ENCODE measurements at regions not wholly inside any gene's neighbourhood (a gene's known extent, or its start where the extent isn't known, plus 50 kb on each side); places are given as distances from the start of the nearest gene placed in this dataset.
A peak's percentile ranks its signal among the peaks of the same experiment; 100 is the strongest.

DNA sequence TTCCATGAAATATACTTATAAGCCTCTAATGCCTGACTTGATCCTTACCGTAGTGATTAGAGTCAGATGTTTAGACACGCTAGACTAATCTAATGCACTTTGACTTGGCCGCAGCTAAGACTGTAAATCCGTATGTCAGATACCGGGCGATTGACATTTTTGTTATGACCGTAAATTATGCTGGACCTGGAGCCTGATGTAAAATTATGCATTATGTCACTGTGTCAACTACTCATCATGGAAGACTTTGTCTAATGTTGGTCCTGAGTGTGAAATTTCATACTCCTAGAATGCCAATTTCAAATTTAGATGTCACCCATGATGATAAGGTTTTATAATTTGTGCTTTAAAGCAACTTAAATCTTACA, 123.6 kb upstream of the LIMCH1 start:
- Mint-ChIP-seq H3K27ac (ENCODE audit: unreplicated experiment) (no peak overlapping the region), H3K4me1 (ENCODE audit: unreplicated experiment) (peaks cover 51% of the 10 kb centered on the region), H3K36me3 (ENCODE audit: low read depth, unreplicated experiment) (peaks cover 16% of the 10 kb centered on the region), H3K9me3 (ENCODE audit: unreplicated experiment) (no peaks in the 10 kb centered on the region), H3K4me3 (ENCODE audit: unreplicated experiment) (no peak overlapping the region), H3K27me3 (ENCODE audit: unreplicated experiment) (no peaks in the 10 kb centered on the region)
- TF ChIP-seq, protein P1, sequence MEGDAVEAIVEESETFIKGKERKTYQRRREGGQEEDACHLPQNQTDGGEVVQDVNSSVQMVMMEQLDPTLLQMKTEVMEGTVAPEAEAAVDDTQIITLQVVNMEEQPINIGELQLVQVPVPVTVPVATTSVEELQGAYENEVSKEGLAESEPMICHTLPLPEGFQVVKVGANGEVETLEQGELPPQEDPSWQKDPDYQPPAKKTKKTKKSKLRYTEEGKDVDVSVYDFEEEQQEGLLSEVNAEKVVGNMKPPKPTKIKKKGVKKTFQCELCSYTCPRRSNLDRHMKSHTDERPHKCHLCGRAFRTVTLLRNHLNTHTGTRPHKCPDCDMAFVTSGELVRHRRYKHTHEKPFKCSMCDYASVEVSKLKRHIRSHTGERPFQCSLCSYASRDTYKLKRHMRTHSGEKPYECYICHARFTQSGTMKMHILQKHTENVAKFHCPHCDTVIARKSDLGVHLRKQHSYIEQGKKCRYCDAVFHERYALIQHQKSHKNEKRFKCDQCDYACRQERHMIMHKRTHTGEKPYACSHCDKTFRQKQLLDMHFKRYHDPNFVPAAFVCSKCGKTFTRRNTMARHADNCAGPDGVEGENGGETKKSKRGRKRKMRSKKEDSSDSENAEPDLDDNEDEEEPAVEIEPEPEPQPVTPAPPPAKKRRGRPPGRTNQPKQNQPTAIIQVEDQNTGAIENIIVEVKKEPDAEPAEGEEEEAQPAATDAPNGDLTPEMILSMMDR (IDR thresholded peaks at IDR 0.05; ENCODE audit: unreplicated experiment) = no peak
- DNase-seq (ENCODE audit: low spot score) = no peak

DNA sequence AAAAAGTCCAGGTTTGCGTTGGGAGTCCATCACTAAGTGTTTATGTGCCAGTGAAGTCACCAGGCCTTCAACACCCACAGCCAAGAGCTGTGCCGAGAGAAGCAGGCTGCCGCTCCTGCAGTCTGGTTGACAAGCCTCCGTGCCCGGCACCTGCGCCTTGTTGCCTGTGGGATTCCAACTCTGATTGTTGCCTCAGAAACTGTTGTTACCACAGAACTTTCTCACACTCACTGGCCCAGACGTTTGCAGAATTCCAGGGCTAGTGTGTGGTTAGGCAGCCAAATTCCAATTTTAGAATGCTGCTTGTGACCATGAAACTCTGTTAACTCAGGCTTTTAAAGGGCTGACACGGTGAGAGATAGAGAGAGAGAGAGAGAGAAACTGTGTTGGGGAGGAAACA, 119.5 kb upstream of the LIMCH1 start:
- Mint-ChIP-seq H3K9me3 (ENCODE audit: unreplicated experiment) (no peaks in the 10 kb centered on the region), H3K27me3 (ENCODE audit: unreplicated experiment) (peaks cover 2% of the 10 kb centered on the region), H3K4me1 (ENCODE audit: unreplicated experiment) (peaks cover 37% of the 10 kb centered on the region), H3K4me3 (ENCODE audit: unreplicated experiment) (peak overlapping the region; percentile 76), H3K27ac (ENCODE audit: unreplicated experiment) (peak overlapping the region; percentile 96), H3K36me3 (ENCODE audit: low read depth, unreplicated experiment) (peaks cover 29% of the 10 kb centered on the region)
- DNase-seq (ENCODE audit: low spot score) = no peak
- TF ChIP-seq, protein P1 (IDR thresholded peaks at IDR 0.05; ENCODE audit: unreplicated experiment) = no peak

DNA sequence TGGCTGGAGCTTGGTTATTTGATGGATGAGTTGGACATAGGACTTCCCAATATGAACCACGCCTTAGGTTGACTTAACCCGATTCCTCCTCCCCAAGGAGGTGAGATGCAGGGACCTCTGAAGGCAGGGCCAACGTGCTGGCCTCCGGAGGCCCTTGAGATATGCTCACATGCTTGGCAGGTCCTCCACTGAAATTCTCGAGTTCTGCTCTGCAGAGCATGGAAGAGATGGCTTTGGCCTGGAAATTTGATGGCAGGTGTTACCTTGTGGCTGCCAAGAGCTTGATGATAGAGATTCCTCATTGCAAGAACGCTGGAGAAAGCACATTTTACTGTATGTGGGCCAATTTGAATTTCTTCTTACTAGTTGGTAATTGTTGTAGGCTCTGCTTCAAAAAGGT, 117.4 kb upstream of the LIMCH1 start:
- no peak for DNase-seq (ENCODE audit: low spot score)
- Mint-ChIP-seq H3K27me3 (ENCODE audit: unreplicated experiment) (peaks cover 4% of the 10 kb centered on the region), H3K9me3 (ENCODE audit: unreplicated experiment) (no peaks in the 10 kb centered on the region), H3K4me3 (ENCODE audit: unreplicated experiment) (no peak overlapping the region), H3K27ac (ENCODE audit: unreplicated experiment) (no peak overlapping the region), H3K4me1 (ENCODE audit: unreplicated experiment) (peaks cover 45% of the 10 kb centered on the region), H3K36me3 (ENCODE audit: low read depth, unreplicated experiment) (peaks cover 37% of the 10 kb centered on the region)
- TF ChIP-seq, protein P1 (IDR thresholded peaks at IDR 0.05; ENCODE audit: unreplicated experiment) = no peak

DNA sequence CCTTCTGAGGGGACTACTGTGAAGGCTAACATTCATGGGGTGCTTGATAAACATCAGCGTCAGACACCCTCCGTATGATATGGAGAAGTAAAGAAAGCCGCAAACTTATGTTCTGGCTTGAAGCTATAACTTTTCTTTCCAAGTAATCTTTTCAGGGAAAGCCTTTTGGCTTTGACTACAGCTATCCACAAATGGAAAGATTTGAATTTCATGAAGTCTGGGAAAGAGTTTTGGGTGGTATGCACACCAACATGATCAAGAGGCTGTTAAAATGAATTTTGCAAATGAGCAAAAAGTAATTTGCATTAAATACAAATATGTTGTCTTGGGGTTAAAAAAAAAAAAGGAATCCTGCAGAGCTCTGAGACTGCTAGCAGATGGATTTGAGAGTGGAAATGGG, 114.8 kb upstream of the LIMCH1 start:
- Mint-ChIP-seq H3K36me3 (ENCODE audit: low read depth, unreplicated experiment) (peaks cover 37% of the 10 kb centered on the region), H3K27me3 (ENCODE audit: unreplicated experiment) (peaks cover 4% of the 10 kb centered on the region), H3K4me1 (ENCODE audit: unreplicated experiment) (peaks cover 60% of the 10 kb centered on the region), H3K27ac (ENCODE audit: unreplicated experiment) (peak overlapping the region; percentile 84), H3K9me3 (ENCODE audit: unreplicated experiment) (no peaks in the 10 kb centered on the region), H3K4me3 (ENCODE audit: unreplicated experiment) (peak overlapping the region; percentile 4)
- TF ChIP-seq, protein P1 (IDR thresholded peaks at IDR 0.05; ENCODE audit: unreplicated experiment) = no peak
- no peak for DNase-seq (ENCODE audit: low spot score)

DNA sequence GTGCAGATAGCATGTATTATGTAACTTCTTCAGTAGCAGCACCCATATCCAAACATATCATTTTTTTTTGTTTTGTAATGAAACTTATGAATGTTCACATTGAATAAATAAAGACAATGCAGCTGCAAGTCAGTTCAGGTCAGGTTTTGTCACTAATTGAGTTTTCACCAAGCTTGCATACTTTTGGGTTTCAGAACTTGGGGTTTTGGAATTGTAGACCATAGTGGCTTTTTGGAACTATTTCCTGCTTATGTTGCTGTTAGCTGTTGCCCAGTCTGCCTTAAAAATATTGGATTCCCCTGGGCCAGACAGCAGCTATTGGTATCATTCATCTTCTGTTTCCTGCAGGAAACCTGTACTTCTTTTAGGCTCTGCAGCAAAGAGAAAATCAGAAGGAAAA, 113.4 kb upstream of the LIMCH1 start:
- TF ChIP-seq, protein P1 (IDR thresholded peaks at IDR 0.05; ENCODE audit: unreplicated experiment) = no peak
- peaks cover 29% of the 10 kb centered on the region for H3K36me3 Mint-ChIP-seq (ENCODE audit: low read depth, unreplicated experiment)
- H3K4me1 Mint-ChIP-seq (ENCODE audit: unreplicated experiment) = peaks cover 67% of the 10 kb centered on the region
- H3K27ac Mint-ChIP-seq (ENCODE audit: unreplicated experiment) = peak overlapping the region; percentile 84
- H3K27me3 Mint-ChIP-seq (ENCODE audit: unreplicated experiment) = peaks cover 4% of the 10 kb centered on the region
- peak overlapping the region; percentile 29 for H3K4me3 Mint-ChIP-seq (ENCODE audit: unreplicated experiment)
- H3K9me3 Mint-ChIP-seq (ENCODE audit: unreplicated experiment) = no peaks in the 10 kb centered on the region
- no peak for DNase-seq (ENCODE audit: low spot score)
